ENCODE measurements at regions not wholly inside any gene's neighbourhood (a gene's known extent, or its start where the extent isn't known, plus 50 kb on each side); places are given as distances from the start of the nearest gene placed in this dataset.
"Not testable (repeated sequence)": the region's sequence is repeated elsewhere in the genome, so short reads cannot be mapped to it uniquely, and the experiment has no call there.

DNA sequence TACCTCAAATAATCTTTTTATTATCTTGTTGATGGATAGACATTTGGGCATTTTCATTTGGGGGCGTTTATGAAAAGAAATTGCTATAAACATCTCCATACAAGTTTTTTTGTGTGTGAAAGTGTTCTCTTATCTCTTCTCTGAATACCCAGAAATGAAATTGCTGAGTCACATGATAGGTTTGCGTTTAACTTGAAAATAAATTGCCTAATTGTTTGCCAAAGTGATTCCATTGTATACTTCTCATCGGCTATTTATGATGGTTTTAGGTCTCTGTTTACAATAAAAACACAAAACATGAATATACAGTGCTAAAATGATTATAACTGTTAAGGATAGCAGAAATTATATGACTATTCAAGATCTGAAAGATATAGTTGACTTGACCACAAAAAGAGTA, 361.7 kb downstream of the TAF11L14 start:
- Histone ChIP-seq H3K9me3 (ENCODE audit: control insufficient read depth, low read length) (no peaks in the 10 kb centered on the region), H3K36me3 (ENCODE audit: control insufficient read depth, insufficient read depth, low read length) (no peaks in the 10 kb centered on the region), H3K4me3 (ENCODE audit: low read length) (no peak overlapping the region), H3K27me3 (ENCODE audit: control insufficient read depth, insufficient read depth, low read length) (no peaks in the 10 kb centered on the region), H3K4me1 (ENCODE audit: control insufficient read depth, insufficient read depth, low read length) (no peaks in the 10 kb centered on the region), H3K9ac (ENCODE audit: low read length) (no peak overlapping the region)

DNA sequence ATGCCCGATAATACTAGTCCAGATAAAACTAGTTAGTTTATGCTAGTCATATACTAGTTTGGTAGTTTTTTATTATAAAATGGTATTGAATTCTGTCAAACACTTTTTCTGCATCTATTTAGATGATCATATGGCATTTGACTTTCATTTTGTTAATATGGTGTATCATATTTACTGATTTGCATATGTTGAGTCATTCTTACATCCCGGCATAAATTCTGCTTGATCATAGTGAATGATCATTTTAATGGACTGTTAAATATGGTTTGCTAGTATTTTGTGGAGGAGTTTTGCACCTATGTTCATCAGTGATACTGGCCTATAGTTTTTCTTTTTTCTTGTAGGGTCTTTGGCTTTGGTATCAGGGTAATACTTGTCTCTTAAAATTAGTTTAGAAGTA, 365.6 kb downstream of the TAF11L14 start:
- Histone ChIP-seq H3K4me3 (ENCODE audit: low read length) (no peak overlapping the region), H3K36me3 (ENCODE audit: control insufficient read depth, insufficient read depth, low read length) (no peaks in the 10 kb centered on the region), H3K27me3 (ENCODE audit: control insufficient read depth, insufficient read depth, low read length) (no peaks in the 10 kb centered on the region), H3K9ac (ENCODE audit: low read length) (no peak overlapping the region), H3K9me3 (ENCODE audit: control insufficient read depth, low read length) (no peaks in the 10 kb centered on the region), H3K4me1 (ENCODE audit: control insufficient read depth, insufficient read depth, low read length) (no peaks in the 10 kb centered on the region)

DNA sequence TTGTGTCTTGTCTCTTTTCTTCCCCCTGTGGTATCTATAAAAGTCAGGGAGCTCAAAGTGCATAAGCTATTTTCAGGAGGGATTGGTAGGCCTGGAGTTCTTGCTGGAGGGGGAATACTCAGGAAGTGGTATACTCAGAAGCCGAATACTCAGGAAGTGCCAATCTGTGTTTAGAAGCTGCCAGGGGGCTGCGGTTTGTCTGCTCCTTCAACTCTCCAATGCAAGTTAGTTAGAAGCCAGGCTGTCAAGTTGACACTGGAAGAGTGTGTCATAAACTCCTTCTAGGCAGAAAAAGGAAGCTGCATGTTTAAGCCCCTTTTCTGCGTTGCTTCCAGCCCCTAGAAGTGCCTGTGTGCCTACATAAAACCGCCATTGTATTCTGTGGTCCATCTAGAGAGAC, 366.5 kb downstream of the TAF11L14 start:
- Histone ChIP-seq H3K4me3 (ENCODE audit: low read length) (no peak overlapping the region), H3K9ac (ENCODE audit: low read length) (no peak overlapping the region), H3K27me3 (ENCODE audit: control insufficient read depth, insufficient read depth, low read length) (no peaks in the 10 kb centered on the region), H3K36me3 (ENCODE audit: control insufficient read depth, insufficient read depth, low read length) (no peaks in the 10 kb centered on the region), H3K9me3 (ENCODE audit: control insufficient read depth, low read length) (no peaks in the 10 kb centered on the region), H3K4me1 (ENCODE audit: control insufficient read depth, insufficient read depth, low read length) (no peaks in the 10 kb centered on the region)

DNA sequence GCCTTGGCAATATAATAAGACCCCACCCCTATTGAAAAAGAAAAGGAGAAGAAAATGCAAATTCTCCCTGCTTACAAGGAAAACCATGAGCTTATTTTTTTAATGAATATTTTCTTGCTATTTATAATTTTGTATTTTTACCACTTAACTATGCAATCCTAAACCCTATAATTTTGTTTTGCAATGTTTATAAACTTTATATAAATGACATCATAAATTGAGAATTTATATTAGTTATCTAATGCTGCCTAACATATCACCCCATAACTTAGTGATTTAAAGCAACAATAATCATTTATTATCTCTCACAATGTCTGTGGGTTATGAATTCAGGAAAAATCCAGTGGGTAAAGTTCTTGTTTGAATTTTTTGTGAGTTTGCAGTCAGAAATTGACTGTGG, 369.1 kb downstream of the TAF11L14 start:
- H3K4me3 ChIP-seq (ENCODE audit: low read length): no peak overlapping the region
- H3K27me3 ChIP-seq (ENCODE audit: control insufficient read depth, insufficient read depth, low read length): no peaks in the 10 kb centered on the region
- H3K9me3 ChIP-seq (ENCODE audit: control insufficient read depth, low read length): no peaks in the 10 kb centered on the region
- H3K36me3 ChIP-seq (ENCODE audit: control insufficient read depth, insufficient read depth, low read length): no peaks in the 10 kb centered on the region
- no peak overlapping the region for H3K9ac ChIP-seq (ENCODE audit: low read length)
- H3K4me1 ChIP-seq (ENCODE audit: control insufficient read depth, insufficient read depth, low read length): no peaks in the 10 kb centered on the region

DNA sequence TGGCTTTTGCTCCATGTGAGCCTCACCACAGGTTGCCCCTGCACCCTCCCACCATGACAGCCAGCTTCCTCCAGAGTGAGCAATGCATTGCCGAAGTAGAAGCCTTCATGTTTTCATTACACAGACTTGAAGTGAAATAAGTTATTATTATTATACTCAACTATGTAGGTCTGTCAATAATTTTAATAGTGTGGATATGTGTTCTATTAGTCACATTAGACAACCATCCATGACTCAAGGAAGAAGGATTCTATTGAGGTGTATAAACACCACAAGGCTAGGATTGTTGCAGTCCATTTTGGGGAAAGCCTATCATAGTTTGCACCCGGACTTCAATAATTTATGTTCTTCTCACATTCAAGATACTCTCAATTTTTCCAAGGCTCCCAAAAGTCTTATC, 369.5 kb downstream of the TAF11L14 start:
- no peak overlapping the region for H3K9ac ChIP-seq (ENCODE audit: low read length)
- H3K27me3 ChIP-seq (ENCODE audit: control insufficient read depth, insufficient read depth, low read length): no peaks in the 10 kb centered on the region
- no peaks in the 10 kb centered on the region for H3K9me3 ChIP-seq (ENCODE audit: control insufficient read depth, low read length)
- no peaks in the 10 kb centered on the region for H3K4me1 ChIP-seq (ENCODE audit: control insufficient read depth, insufficient read depth, low read length)
- no peak overlapping the region for H3K4me3 ChIP-seq (ENCODE audit: low read length)
- H3K36me3 ChIP-seq (ENCODE audit: control insufficient read depth, insufficient read depth, low read length): no peaks in the 10 kb centered on the region

DNA sequence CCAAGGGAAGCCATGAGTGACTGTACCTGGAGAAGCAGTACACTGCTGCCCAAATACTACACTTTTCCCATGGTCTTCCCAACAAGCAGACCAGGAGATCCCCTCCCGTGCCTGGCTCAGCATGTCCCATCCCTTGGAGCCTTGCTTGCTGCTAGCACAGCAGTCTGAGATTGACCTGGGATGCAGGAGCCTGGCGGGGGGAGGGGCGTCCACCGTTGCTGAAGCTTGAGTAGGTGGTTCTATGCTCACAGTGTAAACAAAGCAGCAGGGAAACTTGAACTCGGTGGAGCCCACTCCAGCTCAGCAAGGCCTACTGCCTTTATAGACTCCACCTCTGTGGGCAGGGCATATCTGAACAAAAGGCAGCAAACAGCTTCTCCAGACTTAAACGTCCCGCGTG, 372.0 kb downstream of the TAF11L14 start:
- H3K9ac ChIP-seq (ENCODE audit: low read length): not testable (repeated sequence)

DNA sequence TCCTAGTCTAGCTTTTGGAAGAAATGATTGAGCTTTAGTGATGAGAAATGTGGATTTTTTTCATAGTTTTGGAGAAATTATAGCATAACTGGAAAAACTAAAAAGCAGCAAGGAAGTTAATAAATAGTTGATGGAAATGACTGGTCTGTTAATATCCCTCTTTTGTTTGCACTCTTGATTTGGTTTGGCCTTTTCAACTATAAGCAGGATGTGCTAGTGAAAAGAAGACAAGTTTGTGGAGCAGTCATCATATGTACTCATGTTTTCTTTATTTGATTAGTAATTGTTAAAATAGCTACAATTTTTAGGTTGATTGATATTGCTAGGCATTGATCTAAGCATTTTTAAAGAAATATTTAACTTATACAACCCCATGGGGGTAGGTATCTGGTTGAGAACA, 374.7 kb downstream of the TAF11L14 start:
- no peaks in the 10 kb centered on the region for H3K36me3 ChIP-seq (ENCODE audit: control insufficient read depth, insufficient read depth, low read length)
- no peaks in the 10 kb centered on the region for H3K4me1 ChIP-seq (ENCODE audit: control insufficient read depth, insufficient read depth, low read length)
- H3K27me3 ChIP-seq (ENCODE audit: control insufficient read depth, insufficient read depth, low read length): no peaks in the 10 kb centered on the region
- no peak overlapping the region for H3K4me3 ChIP-seq (ENCODE audit: low read length)
- H3K9ac ChIP-seq (ENCODE audit: low read length): no peak overlapping the region
- no peaks in the 10 kb centered on the region for H3K9me3 ChIP-seq (ENCODE audit: control insufficient read depth, low read length)

More for the DNA sequence above, 372.0 kb downstream of the TAF11L14 start:
- H3K4me1 ChIP-seq (ENCODE audit: control insufficient read depth, insufficient read depth, low read length); H3K4me3 ChIP-seq (ENCODE audit: low read length); H3K36me3 ChIP-seq (ENCODE audit: control insufficient read depth, insufficient read depth, low read length); H3K27me3 ChIP-seq (ENCODE audit: control insufficient read depth, insufficient read depth, low read length); H3K9me3 ChIP-seq (ENCODE audit: control insufficient read depth, low read length): not testable (repeated sequence)

DNA sequence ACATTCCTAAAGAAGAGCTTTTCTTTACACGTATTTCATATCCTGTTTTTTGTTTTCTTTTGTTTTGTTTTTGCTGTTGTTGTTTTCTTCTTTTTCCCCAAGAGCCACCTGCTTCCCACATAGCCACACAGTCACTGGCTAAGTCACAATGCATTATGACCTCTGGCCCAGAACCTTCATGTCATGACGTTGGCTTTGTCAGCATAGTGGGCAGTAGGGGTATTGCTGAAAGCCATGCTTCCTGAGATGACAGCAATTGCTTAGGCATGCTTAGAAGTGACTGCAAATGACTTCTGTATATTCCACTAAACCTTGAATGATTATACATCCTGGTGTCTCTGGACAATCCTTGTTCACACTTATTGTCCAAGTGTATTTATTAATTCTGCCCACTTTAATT, 375.8 kb downstream of the TAF11L14 start:
- Histone ChIP-seq H3K4me1 (ENCODE audit: control insufficient read depth, insufficient read depth, low read length) (no peaks in the 10 kb centered on the region), H3K36me3 (ENCODE audit: control insufficient read depth, insufficient read depth, low read length) (no peaks in the 10 kb centered on the region), H3K4me3 (ENCODE audit: low read length) (no peak overlapping the region), H3K27me3 (ENCODE audit: control insufficient read depth, insufficient read depth, low read length) (no peaks in the 10 kb centered on the region), H3K9me3 (ENCODE audit: control insufficient read depth, low read length) (no peaks in the 10 kb centered on the region), H3K9ac (ENCODE audit: low read length) (no peak overlapping the region)

DNA sequence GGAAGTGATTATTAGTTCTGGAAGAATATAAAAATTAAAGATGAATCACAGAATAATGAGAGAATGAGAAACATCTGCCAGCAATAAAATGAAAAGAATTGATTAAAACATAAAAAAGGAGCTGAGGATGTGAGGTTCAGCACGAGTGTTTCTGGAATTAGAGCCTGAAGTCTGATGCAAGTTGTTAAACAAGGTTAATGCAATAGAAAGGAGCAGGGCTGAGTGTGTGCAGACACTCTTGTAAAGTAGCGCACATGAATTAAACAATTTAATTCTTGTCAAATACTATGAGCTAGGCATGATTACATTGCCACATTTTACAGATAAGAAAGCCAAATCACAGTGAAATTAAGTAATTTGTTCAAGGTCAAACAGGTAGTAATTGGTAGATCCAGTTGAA, 384.2 kb downstream of the TAF11L14 start:
- Histone ChIP-seq H3K4me1 (ENCODE audit: control insufficient read depth, insufficient read depth, low read length) (no peaks in the 10 kb centered on the region), H3K4me3 (ENCODE audit: low read length) (no peak overlapping the region), H3K27me3 (ENCODE audit: control insufficient read depth, insufficient read depth, low read length) (no peaks in the 10 kb centered on the region), H3K9me3 (ENCODE audit: control insufficient read depth, low read length) (no peaks in the 10 kb centered on the region), H3K36me3 (ENCODE audit: control insufficient read depth, insufficient read depth, low read length) (no peaks in the 10 kb centered on the region), H3K9ac (ENCODE audit: low read length) (no peak overlapping the region)

DNA sequence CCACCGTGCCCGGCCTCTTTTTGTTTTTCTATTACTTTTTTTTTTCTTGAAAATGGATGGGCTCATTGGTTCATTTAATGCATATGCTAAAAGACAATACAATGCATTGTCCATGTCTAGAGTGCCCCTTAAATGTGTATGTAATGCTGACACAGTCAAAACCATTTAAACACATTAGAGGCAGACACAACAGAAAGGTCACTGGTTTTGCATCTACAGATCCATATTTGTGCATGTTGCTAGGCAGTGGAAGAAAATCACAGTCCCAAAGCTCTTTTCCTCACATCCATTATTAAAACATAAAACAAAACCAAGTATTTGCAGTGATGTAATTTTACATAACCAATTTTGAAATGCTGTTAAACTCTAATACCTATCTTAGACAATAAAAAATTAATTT, 389.0 kb downstream of the TAF11L14 start:
- Histone ChIP-seq H3K9ac (ENCODE audit: low read length) (no peak overlapping the region), H3K36me3 (ENCODE audit: control insufficient read depth, insufficient read depth, low read length) (no peaks in the 10 kb centered on the region), H3K4me1 (ENCODE audit: control insufficient read depth, insufficient read depth, low read length) (no peaks in the 10 kb centered on the region), H3K27me3 (ENCODE audit: control insufficient read depth, insufficient read depth, low read length) (no peaks in the 10 kb centered on the region), H3K4me3 (ENCODE audit: low read length) (no peak overlapping the region), H3K9me3 (ENCODE audit: control insufficient read depth, low read length) (no peaks in the 10 kb centered on the region)

DNA sequence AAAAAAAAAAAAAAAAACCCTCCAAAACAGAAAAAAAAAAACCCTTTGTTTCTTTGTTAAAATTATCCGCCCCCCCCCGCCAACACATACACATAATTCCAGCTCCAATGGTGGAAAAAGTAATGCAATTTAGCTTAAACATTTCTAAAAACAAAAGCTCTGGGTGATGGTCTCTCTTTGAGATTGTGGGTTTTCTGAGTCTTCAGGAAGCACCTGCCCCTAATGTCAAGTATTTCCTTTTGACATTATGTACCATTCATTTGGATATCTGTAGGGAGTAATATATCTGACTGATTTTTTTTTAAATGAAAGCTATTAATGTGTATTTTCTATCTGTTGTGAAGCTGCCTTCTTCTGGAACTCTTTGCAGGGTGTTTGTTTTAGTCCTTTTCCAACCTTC, 389.7 kb downstream of the TAF11L14 start:
- Histone ChIP-seq H3K27me3 (ENCODE audit: control insufficient read depth, insufficient read depth, low read length) (no peaks in the 10 kb centered on the region), H3K4me3 (ENCODE audit: low read length) (no peak overlapping the region), H3K9me3 (ENCODE audit: control insufficient read depth, low read length) (no peaks in the 10 kb centered on the region), H3K9ac (ENCODE audit: low read length) (no peak overlapping the region), H3K36me3 (ENCODE audit: control insufficient read depth, insufficient read depth, low read length) (no peaks in the 10 kb centered on the region), H3K4me1 (ENCODE audit: control insufficient read depth, insufficient read depth, low read length) (no peaks in the 10 kb centered on the region)

DNA sequence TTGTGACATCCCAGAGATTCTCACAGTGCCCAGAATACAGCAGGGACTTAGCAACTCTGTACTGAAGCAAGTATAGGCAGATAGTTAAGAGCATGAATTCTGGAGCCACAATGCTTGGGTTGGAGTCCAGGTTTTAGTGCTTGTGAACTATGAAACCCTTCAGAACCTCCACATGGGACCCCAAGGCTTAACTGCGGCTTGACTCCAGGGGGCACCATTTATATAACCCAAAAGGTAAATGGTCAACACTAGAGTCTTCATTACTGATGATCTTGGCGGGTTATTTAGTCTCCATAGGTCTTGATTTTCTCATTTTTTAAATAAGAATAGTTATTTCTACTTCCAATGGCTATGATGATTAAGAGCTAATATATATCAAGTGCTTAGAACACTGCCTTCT, 390.3 kb downstream of the TAF11L14 start:
- Histone ChIP-seq H3K36me3 (ENCODE audit: control insufficient read depth, insufficient read depth, low read length) (no peaks in the 10 kb centered on the region), H3K9ac (ENCODE audit: low read length) (no peak overlapping the region), H3K4me3 (ENCODE audit: low read length) (no peak overlapping the region), H3K27me3 (ENCODE audit: control insufficient read depth, insufficient read depth, low read length) (no peaks in the 10 kb centered on the region), H3K9me3 (ENCODE audit: control insufficient read depth, low read length) (no peaks in the 10 kb centered on the region), H3K4me1 (ENCODE audit: control insufficient read depth, insufficient read depth, low read length) (no peaks in the 10 kb centered on the region)

DNA sequence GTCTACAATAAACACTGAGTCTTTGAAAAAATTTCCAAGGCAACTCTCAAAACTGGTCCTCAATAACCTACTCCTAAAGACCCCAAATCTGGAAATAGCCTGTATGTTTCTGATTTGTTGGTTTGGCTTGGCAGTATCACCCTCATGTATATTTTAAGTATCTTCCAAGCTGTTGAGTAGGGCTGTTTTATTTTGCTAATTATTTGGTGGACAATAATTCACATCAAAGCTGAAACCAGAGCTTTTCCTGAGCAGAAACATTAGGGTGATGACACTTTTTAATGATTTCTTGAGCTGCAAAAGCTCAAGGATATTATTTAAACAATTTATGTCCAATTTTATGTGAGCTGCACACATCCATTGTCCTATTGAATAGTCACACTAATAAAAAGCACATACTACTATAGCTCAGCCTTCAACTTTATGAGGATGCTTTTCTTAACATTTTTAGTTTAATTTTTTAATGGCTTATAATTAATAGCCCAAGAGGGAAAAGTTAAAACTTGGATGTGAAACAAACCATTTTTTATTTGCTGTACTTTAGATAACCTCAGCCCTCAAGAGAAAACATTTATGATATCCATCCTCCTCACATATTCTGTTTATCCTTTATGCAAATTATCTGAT, 393.1 kb downstream of the TAF11L14 start:
- no peaks in the 10 kb centered on the region for H3K9me3 ChIP-seq (ENCODE audit: control insufficient read depth, low read length)
- H3K27me3 ChIP-seq (ENCODE audit: control insufficient read depth, insufficient read depth, low read length): no peaks in the 10 kb centered on the region
- no peaks in the 10 kb centered on the region for H3K4me1 ChIP-seq (ENCODE audit: control insufficient read depth, insufficient read depth, low read length)
- no peak overlapping the region for H3K4me3 ChIP-seq (ENCODE audit: low read length)
- H3K36me3 ChIP-seq (ENCODE audit: control insufficient read depth, insufficient read depth, low read length): no peaks in the 10 kb centered on the region
- H3K9ac ChIP-seq (ENCODE audit: low read length): no peak overlapping the region

All from mucosa of stomach (tissue), 1 donor.